ENCODE measurements at regions not wholly inside any gene's neighbourhood (a gene's known extent, or its start where the extent isn't known, plus 50 kb on each side); places are given as distances from the start of the nearest gene placed in this dataset.

DNA sequence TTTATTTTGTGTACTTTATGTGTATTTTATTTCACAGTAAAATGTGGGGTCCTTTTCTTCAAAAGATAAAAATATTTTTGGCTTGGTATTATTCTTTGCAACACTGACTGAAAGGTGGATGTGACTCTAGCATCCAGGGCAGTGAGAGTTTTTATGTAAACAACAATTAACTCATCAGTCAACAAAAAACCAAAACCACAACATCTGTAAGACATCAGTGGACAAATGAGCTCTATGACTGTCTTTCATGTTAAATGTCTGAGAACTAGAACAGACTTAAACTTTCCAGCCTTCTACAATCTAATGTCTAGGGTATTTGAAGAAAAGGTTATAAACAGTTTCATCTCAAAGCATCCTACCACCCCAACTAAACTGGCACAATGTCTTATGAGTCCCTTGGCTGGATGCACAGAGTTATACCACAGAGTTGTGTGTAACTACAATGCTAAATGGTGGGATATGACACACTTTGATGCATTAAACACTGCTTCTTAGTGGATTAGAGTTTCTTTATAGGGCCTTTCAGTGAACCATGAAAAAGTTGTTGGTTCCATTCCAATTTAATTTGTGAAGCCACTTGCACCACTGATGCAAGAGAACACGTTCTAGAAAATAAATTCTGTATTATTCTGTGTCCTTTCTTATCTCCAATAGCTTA, 544.2 kb upstream of the KLF12 start:
- Histone ChIP-seq H3K27ac (no peak overlapping the region), H3K36me3 (no peaks in the 10 kb centered on the region), H3K4me1 (ENCODE audit: insufficient read depth) (no peaks in the 10 kb centered on the region), H3K27me3 (no peaks in the 10 kb centered on the region), H3K9me3 (no peaks in the 10 kb centered on the region), H3K4me3 (no peak overlapping the region)
- intact Hi-C loops (cut with DNase I): no loop called here
- DNase-seq: no peak
- WGBS, 3 donors: 53 to 71% (median 57%) methylated on average over 1 of the region's 1 CpG
- no peak for TF ChIP-seq EP300 (IDR thresholded peaks at IDR 0.05)
- TF ChIP-seq POLR2A (IDR thresholded peaks at IDR 0.05): no peak
- TF ChIP-seq, protein P1, sequence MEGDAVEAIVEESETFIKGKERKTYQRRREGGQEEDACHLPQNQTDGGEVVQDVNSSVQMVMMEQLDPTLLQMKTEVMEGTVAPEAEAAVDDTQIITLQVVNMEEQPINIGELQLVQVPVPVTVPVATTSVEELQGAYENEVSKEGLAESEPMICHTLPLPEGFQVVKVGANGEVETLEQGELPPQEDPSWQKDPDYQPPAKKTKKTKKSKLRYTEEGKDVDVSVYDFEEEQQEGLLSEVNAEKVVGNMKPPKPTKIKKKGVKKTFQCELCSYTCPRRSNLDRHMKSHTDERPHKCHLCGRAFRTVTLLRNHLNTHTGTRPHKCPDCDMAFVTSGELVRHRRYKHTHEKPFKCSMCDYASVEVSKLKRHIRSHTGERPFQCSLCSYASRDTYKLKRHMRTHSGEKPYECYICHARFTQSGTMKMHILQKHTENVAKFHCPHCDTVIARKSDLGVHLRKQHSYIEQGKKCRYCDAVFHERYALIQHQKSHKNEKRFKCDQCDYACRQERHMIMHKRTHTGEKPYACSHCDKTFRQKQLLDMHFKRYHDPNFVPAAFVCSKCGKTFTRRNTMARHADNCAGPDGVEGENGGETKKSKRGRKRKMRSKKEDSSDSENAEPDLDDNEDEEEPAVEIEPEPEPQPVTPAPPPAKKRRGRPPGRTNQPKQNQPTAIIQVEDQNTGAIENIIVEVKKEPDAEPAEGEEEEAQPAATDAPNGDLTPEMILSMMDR (IDR thresholded peaks at IDR 0.05): no peak

DNA sequence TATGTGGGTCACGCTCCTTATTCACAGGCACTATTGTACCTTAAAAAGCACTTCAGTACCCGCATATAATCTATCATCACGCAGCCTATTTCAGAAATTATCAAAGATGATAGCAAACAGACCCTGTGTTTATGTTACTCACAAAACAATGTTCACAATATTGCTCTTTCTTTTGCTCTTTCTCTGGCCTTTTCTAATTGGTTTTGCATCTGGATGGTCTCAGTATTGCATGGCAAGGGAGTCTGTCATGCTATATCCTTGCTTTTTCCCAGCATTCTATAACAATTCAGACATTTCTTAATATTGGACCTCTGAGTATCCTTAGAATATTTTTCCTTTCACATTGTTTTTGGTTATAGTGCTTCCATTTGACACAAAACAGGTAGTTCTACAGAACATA, 541.8 kb upstream of the KLF12 start:
- 54 to 75% (median 63%) methylated on average over 3 of the region's 3 CpGs for WGBS, 3 donors
- Histone ChIP-seq H3K36me3 (no peaks in the 10 kb centered on the region), H3K9me3 (no peaks in the 10 kb centered on the region), H3K27ac (no peak overlapping the region), H3K4me3 (no peak overlapping the region), H3K27me3 (no peaks in the 10 kb centered on the region), H3K4me1 (ENCODE audit: insufficient read depth) (no peaks in the 10 kb centered on the region)
- intact Hi-C loops (cut with DNase I): no loop called here
- TF ChIP-seq, protein P1 (IDR thresholded peaks at IDR 0.05): no peak
- no peak for TF ChIP-seq EP300 (IDR thresholded peaks at IDR 0.05)
- no peak for TF ChIP-seq POLR2A (IDR thresholded peaks at IDR 0.05)
- no peak for DNase-seq

DNA sequence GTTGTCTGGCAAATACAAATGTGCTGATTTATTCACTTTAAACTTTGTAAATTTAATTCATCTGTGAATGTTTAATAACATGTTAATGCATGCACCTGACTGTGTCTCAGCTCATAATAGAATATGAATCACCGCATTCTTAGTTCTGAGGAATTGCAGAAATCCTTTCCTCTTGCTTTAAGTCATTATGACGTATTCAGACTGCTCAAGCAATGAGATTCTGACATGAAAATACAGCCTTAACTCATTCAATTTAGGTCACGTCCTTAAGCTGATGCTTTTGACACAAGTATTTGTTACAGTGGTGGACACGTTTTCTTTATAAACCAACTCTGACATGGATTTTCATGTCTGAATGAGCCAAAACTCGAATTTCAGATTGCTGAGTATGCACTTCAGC, 541.0 kb upstream of the KLF12 start:
- Histone ChIP-seq H3K36me3 (no peaks in the 10 kb centered on the region), H3K27ac (no peak overlapping the region), H3K9me3 (no peaks in the 10 kb centered on the region), H3K27me3 (no peaks in the 10 kb centered on the region), H3K4me3 (no peak overlapping the region), H3K4me1 (ENCODE audit: insufficient read depth) (no peaks in the 10 kb centered on the region)
- no peak for TF ChIP-seq EP300 (IDR thresholded peaks at IDR 0.05)
- no peak for TF ChIP-seq POLR2A (IDR thresholded peaks at IDR 0.05)
- TF ChIP-seq, protein P1 (IDR thresholded peaks at IDR 0.05): no peak
- WGBS, 3 donors: 87 to 90% (median 90%) methylated on average over 5 of the region's 5 CpGs
- DNase-seq: no peak
- intact Hi-C loops (cut with DNase I): no loop called here

DNA sequence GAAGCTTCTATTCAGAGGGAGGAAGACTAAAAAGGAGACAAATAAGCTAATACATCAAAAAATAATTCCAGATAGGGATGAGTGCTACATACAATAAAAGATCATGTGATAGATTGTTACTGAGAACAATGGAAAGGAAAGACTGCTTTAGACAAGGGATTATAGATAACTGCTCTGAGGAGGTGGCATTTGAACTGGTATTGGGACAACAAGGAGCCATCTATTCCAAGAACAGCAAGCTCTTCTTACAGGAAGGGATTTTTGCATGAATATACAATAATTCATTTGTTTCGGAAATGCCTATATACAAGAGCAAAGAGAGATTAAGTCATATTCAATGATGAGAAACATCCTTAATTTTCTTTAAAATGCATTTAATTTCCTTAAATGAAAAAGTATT, 540.5 kb upstream of the KLF12 start:
- DNase-seq: no peak
- no peaks in the 10 kb centered on the region for H3K4me1 ChIP-seq (ENCODE audit: insufficient read depth)
- TF ChIP-seq, protein P1 (IDR thresholded peaks at IDR 0.05): no peak
- TF ChIP-seq EP300 (IDR thresholded peaks at IDR 0.05): no peak
- no peak for TF ChIP-seq POLR2A (IDR thresholded peaks at IDR 0.05)
- H3K36me3 ChIP-seq: no peaks in the 10 kb centered on the region
- no peak overlapping the region for H3K27ac ChIP-seq
- 94 to 96% (median 95%) methylated on average over 1 of the region's 1 CpG for WGBS, 3 donors
- H3K9me3 ChIP-seq: no peaks in the 10 kb centered on the region
- intact Hi-C loops (cut with DNase I): no loop called here
- H3K4me3 ChIP-seq: no peak overlapping the region
- H3K27me3 ChIP-seq: no peaks in the 10 kb centered on the region

All from ovary (tissue), 7 donors.